ENCODE measurements at regions not wholly inside any gene's neighbourhood (a gene's known extent, or its start where the extent isn't known, plus 50 kb on each side); places are given as distances from the start of the nearest gene placed in this dataset.

DNA sequence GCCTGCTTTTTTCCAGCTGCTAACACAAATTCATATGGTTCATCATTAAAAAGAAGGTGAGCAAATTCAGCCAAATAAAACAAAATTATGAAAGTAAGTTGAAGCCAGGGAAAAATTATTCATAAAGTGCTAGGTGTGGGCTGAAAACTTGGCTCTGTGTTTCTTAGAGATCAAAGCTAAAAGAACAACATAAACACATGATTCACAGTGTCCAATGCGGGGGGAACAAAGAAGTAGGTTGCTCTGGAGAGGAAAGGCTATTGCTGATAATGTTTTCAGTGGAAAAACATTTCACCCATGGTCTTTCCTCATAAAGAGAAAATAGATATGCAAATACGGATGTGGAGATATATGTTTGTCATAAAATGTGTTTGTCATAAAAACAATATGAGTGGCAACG is 1691.5 kb upstream of the SLC10A2 start:
- TF ChIP-seq, protein P1, sequence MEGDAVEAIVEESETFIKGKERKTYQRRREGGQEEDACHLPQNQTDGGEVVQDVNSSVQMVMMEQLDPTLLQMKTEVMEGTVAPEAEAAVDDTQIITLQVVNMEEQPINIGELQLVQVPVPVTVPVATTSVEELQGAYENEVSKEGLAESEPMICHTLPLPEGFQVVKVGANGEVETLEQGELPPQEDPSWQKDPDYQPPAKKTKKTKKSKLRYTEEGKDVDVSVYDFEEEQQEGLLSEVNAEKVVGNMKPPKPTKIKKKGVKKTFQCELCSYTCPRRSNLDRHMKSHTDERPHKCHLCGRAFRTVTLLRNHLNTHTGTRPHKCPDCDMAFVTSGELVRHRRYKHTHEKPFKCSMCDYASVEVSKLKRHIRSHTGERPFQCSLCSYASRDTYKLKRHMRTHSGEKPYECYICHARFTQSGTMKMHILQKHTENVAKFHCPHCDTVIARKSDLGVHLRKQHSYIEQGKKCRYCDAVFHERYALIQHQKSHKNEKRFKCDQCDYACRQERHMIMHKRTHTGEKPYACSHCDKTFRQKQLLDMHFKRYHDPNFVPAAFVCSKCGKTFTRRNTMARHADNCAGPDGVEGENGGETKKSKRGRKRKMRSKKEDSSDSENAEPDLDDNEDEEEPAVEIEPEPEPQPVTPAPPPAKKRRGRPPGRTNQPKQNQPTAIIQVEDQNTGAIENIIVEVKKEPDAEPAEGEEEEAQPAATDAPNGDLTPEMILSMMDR (IDR thresholded peaks at IDR 0.05; ENCODE audit: borderline replicate concordance, control extremely low read depth, extremely low read depth, insufficient read depth, missing control alignments): no peak

DNA sequence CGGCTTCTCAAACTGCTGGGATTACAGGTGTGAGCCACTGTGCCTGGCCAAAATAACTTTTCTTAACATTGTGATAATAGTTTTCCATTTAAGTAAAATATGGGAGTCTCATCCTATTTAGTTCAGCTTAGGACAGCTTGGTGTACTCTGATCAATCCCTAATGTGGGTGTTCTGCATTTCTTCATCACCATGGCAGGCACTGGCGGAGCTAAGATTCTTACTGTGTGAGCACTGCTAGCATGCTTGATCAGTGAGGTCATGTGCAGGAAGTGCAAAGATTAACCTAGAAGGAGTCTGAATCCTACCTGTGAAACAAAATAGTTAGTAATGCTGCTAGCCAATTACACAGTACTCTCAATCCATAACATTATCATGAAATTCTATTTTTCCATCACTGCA is 1684.2 kb upstream of the SLC10A2 start:
- TF ChIP-seq, protein P1 (IDR thresholded peaks at IDR 0.05; ENCODE audit: borderline replicate concordance, control extremely low read depth, extremely low read depth, insufficient read depth, missing control alignments): no peak
- DNase-seq (ENCODE audit: low spot score): no peak
- in situ Hi-C loops (cut with MboI; ENCODE audit: low sequenced_read_pairs, unreplicated experiment): no loop called here

More for the DNA sequence above, 1691.5 kb upstream of the SLC10A2 start:
- in situ Hi-C loops (cut with MboI; ENCODE audit: low sequenced_read_pairs, unreplicated experiment): no loop called here
- no peak for DNase-seq (ENCODE audit: low spot score)

DNA sequence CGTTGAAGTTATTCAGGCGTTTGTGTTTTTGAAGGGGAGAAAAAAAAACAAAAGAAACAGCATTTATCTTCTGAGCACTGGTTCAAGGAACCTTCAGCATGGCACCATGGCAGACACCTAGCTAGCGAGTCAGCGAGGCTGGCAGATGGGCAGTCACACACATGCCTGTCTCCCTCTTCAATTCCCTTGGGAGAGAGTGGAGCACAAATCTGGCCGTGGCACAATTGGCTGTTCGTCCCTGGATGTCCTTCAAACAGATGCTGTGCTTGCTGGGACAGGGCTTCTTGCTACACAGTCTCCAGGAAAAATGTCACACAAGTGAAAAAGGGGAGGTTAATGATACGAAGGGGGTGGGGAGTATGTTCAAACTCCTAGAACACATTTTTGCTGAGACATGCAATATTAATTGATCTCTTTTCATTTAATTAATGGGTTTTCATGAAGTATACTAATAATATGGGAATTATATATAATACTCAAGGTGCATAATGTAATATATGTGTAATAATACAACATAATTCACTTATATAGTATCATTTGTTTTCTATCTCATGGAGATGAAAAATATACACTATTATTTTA is 1674.5 kb upstream of the SLC10A2 start:
- in situ Hi-C loops (cut with MboI; ENCODE audit: low sequenced_read_pairs, unreplicated experiment): no loop called here
- no peak for DNase-seq (ENCODE audit: low spot score)
- TF ChIP-seq, protein P1 (IDR thresholded peaks at IDR 0.05; ENCODE audit: borderline replicate concordance, control extremely low read depth, extremely low read depth, insufficient read depth, missing control alignments): no peak

DNA sequence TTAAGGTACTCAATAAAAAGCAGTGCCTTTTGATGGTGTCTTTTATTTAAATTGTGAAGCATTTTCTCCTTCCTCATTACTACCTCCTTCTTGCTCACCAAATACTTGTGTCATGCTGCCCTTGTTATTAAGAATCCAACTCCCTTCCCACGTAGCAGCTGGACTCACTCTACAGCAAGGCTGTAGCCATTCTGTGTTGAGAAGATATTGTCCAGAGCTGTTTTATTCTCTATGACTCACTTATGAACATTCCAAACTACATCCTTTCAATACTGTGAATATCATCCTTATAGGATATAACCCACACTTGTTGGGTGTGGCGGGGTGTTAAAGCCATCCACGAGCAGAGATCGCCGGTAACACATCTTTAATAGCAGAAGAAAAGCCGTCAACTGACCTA is 1671.5 kb upstream of the SLC10A2 start:
- no peak for DNase-seq (ENCODE audit: low spot score)
- TF ChIP-seq, protein P1 (IDR thresholded peaks at IDR 0.05; ENCODE audit: borderline replicate concordance, control extremely low read depth, extremely low read depth, insufficient read depth, missing control alignments): no peak
- in situ Hi-C loops (cut with MboI; ENCODE audit: low sequenced_read_pairs, unreplicated experiment): no loop called here

DNA sequence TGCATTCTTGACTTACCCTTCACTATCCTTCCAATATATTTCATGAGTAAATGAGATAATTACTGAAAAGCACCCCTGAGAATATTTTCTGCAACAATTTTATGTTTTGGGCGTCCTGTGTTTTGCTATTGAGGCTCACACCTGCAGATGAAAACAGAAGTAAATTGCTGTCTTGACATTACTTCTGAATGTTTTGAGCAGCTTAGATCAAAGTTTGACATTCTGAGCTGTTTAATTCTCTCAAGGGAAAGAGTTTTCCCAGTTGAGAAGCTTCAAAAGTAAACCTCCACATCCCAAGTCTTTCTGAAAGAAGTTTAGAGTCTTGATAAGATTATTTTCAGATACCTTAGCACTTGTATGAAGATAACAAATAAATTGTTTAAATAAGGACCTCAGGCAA is 1667.2 kb upstream of the SLC10A2 start:
- DNase-seq (ENCODE audit: low spot score): no peak
- in situ Hi-C loops (cut with MboI; ENCODE audit: low sequenced_read_pairs, unreplicated experiment): no loop called here
- TF ChIP-seq, protein P1 (IDR thresholded peaks at IDR 0.05; ENCODE audit: borderline replicate concordance, control extremely low read depth, extremely low read depth, insufficient read depth, missing control alignments): no peak

DNA sequence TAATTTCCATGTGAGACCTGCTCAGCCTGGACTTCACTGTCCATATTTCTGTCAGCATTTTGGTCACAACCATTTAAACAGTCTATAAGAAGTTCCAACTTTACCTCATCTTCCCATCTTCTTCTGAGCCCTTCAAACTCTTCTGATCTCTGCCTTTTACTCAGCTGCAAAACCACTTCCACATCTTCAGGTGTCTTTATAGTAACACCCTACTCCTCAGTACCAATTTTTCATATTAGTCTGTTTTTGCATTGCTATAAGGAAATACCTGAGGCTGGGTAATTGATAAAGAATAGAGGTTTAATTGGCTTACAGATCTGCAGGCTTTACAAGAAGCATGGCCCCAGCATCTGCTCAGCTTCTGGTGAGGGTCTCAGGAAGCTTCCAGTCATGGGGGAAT is 1648.9 kb upstream of the SLC10A2 start:
- TF ChIP-seq, protein P1 (IDR thresholded peaks at IDR 0.05; ENCODE audit: borderline replicate concordance, control extremely low read depth, extremely low read depth, insufficient read depth, missing control alignments): no peak
- in situ Hi-C loops (cut with MboI; ENCODE audit: low sequenced_read_pairs, unreplicated experiment): no loop called here
- no peak for DNase-seq (ENCODE audit: low spot score)

Measured in GM13976 (cell line).